GM18499 (cell line): ENCODE measurements at regions not wholly inside any gene's neighbourhood (a gene's known extent, or its start where the extent isn't known, plus 50 kb on each side); places are given as distances from the start of the nearest gene placed in this dataset.
"Not testable (repeated sequence)": the region's sequence is repeated elsewhere in the genome, so short reads cannot be mapped to it uniquely, and the experiment has no call there.

ENCODE experiments used
- ATAC-seq: cut with Tn5 transposase; IDR thresholded peaks from one replicate; pipeline ENCODE4 v1.9.1; 2021; ENCODE audit warnings: moderate number of reproducible peaks; ENCODE audit not compliant: insufficient read depth, unreplicated experiment

DNA sequence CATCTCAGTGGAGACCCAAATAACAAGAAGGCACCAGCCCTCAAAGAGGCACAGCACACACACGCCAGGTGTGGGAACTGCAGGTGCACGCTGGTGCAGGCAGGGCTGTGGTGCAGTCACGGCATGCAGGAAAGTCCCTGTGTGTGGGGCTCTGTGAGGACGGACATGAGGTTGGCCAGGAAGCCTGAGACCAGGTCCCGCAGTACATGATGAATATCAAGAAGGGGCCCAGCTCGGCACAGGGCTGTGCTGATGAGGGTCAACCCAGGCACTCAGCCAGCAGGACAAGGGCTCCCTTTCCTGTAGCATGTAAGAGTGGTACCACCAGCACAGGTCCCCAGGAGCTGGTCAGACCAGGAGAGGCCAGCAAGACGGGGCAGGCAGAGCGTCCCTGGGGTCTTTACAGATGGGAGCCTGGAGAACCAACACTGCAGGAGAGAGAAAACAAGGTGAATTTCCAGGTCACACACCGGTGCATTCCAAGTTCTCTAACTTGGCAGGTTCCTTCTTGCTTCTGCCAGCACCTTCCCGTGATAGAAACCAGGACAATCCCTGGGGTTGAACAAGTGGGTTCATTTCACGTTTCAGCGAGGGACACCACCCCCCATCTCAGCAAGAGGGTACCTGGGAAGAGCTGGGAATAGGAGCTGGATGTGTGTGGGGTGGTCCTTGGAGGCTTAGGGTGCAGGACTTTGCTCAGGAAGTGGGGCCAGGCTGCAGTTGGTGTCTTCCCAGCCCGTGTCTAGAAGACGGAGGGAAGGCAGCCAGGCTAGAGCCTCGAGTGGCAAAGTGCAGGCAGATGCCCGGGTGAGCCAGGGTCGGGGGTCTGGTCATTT lies 244.8 kb upstream of the TCERG1L start:
- ATAC-seq = no peak

DNA sequence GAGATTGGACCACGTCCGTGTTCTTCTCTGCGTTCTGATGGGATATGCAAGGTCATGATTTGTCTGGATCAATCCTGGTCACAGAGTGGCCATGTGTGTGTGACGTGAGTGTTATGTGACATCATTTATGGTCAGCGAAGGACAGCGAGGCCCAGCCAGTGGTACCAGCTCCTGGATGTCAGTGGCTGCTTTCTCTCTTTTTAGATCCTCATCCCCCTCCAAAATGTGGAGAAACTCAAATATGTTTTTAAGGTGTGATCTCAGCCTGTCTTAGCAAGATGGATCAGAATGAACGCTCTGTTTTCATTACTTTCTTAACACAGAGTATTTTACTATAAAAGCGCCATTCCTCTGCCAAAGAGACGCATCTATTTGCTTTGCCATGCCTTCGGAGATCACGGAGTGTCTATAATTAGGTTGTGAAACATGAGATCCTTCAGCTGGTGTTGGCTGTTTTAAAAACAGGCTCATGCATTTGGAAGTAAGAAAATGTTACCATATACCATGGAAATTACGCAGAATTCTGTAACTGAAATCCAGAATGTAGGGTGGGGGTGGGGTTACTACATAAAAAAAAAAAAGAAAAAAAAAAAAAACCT lies 245.5 kb upstream of the TCERG1L start:
- no peak for ATAC-seq

DNA sequence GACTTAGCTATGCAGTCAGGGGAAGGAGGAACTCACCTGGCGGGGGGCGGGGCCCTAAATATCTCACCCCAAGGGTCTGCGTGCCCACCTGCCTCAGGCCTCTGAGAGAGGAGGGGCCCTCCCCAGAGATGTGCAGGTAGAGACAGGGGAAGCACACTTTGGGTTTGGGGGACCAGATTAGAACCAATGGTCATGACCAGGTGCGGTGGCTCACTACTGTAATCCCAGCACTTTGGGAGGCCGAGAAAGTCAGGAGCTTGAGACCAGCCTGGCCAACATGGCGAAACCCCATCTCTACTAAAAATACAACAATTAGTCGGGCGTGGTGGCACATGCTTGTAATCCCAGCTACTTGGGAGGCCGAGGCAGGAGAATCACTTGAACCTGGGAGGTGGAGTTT lies 246.4 kb upstream of the TCERG1L start:
- not testable (repeated sequence) for ATAC-seq

DNA sequence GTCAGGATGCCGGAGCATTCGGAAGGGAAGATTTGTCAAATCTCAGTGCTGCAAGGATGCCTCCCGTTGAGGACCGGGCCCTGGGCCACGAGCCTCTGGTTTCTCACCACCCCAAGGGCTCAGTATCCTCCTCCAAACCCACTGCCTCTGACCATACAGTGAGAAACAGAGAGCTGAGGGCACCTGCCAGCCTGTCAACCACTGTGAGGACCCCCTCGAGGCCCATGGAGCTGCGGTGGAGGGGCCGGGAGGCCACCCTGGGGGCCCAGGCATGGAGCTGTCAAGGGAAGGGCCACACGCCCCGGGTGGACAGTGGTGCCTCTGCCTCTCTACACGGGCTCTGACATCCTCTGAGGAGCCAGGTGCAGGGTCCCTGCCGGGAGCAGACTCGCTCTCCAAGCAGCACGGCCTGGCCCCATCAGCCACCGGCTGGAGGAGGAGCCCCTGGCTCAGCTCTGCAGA lies 248.0 kb upstream of the TCERG1L start:
- no peak for ATAC-seq

DNA sequence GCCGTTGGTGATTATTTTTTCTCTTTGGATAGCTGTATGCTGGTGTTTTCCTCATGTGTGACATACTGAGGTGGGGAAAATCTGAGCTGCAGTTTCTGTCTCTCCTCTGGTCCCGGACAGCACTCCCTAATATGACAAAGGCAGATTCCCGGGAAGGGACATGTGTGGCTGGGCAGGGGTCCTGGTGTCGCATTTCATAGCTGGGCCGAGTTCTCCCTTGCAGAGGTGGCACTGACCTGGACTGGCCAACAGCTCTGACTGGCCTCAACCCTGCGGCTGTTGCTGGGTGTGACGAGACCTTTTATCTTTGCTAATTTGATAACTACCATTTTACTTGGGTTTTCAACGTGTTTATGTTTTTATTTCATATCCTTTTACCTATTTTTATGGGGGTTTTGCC lies 248.6 kb upstream of the TCERG1L start:
- no peak for ATAC-seq

DNA sequence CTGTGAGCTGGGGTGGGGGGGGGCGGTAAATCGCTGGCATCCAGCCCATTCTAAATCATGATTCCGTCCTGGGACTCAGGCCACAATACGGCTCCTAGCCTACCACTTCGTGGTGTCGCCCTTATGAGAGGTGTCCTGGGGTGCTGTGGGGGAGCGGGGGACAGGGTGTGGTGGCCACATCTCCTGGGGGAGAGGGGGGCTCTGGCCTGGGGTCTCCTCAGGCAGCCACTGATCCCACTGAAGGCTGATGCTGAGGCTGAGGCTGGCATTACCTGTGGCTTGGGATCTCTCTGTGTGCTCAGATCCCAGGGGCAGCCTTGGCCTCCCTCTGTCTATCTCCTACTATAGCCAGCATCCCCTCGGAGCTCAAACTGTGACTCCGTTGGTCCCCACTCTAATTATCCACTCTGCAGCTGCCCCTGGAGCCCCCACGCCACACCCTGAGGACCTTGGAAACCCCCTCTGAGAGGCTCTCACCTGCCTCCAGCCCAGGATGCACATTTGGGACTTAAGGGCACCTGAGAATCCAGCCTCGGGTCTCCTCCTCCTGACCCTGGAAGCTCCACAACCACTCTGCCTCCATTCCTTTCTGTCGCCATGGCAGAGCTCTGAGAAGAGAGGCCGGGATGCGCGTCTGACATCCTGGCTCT lies 249.3 kb upstream of the TCERG1L start:
- ATAC-seq = no peak

DNA sequence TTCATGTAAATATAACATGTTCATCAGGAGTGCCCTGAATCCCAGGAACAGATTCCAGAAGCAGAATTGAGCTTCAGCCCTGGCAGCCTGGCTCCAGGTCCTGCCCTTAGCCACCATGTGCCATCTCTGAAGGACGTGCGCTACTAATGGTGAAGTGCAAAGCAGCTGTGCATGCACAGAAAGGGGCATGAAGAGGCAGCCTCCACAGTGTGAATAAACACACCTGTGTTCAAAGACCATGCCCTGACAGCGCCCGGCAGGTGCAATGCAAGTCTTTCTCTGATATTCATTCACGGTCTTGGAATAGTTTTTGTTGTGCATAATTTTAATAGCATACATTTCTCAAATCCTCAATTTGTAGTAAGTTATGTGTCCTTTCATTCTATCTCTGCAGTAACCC lies 250.4 kb upstream of the TCERG1L start:
- no peak for ATAC-seq

DNA sequence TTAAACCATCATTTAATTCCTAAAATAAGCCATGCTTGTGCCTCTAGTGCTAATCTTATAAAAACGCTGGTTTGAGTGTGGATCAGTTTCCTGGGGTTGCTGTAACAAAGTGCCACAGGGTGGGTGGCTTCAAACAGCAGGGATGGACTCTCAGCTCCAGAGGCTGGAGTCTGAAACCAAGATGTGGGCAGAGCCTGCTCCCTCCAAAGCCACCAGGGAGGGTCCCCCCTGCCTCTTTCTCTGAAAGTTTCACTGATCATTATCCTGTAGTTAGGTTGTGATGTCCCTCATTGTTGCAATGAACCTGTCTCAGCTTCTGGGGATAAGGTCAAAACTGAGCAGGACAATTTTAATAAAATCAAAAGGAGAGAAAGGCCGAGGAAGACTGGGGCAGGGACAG lies 251.9 kb upstream of the TCERG1L start:
- ATAC-seq = no peak

DNA sequence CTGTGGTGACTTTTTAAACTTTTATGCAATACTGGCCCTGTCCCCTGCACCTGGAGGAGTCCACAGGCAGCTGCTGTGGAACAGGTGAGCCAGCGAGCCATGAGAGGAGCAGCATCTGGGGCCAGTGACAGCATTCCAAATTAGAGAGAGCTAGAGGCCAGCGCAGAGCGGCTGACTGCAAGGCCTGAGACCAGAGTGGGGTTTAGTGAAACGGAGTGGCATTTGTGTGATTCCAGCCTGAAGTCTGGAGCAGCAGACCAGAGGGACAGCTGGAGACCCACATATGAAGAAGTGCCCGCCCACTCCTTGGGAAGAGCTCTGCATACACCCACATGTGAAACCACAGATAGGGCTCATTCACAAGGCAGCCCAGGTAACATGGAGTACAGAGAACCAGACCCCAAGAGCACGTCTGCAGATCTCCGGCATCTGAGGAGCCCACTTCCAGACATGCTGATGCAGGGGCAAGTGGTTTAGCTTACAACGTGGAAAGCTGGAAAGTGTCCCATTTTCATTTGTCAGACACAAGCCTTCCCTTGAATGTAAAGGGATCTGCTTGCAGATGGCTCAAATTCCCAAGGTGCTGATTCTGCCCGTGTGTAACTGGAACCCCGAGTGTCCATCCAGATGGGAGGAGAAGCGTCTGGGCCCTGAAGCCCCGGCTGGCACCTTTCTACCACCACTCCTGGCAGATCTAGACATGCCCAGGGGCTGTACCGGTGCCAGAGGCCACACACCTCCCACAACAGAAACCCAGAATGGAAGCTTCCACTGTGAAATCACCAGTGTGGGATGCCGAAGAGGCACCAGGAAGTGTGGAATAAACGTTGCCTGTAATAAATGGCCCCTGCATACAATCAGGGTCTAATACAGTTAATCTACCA lies 256.0 kb upstream of the TCERG1L start:
- ATAC-seq = no peak

DNA sequence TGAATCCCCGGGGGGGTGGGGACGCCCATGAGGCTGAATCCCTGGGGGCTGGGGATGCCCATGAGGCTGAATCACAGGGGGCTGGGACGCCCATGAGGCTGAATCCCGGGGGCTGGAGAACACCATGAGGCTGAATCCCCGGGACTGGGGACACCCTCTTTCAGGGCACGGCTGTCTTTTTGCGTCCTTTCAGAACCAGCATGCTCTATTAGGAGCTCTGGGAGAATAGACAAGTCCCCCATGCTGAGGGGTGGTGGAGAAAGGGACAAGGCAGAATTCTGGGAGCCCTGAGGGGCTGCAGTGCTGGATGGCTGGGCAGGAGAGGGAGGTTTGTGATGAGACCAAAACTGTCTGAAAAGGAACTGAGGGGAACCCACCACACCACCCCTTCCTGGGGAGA lies 257.3 kb upstream of the TCERG1L start:
- ATAC-seq = no peak

DNA sequence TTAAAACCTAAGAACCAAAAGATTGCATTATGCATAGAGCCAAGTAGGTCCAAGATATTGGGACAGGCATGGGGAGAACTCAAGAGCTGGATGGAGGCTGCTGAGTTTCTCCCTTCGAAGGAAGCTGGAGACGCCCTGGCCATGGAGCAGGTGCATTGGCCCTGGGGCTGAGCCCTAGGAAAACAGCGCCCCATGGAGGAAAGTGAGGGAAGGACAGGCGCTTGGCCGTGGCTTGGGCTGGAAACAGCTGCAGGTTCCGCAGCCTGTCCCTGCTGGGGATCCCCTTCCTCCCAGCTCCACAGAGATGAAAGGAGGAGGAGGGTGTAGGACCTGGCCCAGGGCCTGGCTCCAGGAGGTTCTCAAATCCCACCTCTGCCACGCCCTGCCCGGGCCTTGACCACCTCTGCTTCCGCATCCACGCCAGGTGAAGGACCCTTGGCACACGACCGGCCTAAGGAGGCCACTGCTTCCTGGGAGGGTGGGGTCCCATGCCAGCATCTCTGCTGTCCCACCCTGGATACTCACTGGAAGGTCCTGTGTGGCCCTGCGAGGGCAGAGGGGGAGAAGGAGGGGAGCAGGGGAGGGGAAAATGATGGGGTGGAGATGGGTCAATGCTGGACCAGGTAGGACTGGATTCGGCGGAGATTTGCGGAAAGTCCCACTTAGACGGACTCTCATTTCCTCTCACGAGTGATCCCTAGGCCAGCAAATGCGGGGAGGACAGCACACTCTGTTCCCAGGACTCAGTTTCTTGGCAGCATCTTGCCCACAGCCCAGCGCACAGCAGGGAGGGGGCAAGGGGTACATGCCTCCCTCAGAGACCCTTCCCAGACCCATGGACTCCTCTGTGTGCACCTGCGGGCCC lies 258.6 kb upstream of the TCERG1L start:
- ATAC-seq = no peak

DNA sequence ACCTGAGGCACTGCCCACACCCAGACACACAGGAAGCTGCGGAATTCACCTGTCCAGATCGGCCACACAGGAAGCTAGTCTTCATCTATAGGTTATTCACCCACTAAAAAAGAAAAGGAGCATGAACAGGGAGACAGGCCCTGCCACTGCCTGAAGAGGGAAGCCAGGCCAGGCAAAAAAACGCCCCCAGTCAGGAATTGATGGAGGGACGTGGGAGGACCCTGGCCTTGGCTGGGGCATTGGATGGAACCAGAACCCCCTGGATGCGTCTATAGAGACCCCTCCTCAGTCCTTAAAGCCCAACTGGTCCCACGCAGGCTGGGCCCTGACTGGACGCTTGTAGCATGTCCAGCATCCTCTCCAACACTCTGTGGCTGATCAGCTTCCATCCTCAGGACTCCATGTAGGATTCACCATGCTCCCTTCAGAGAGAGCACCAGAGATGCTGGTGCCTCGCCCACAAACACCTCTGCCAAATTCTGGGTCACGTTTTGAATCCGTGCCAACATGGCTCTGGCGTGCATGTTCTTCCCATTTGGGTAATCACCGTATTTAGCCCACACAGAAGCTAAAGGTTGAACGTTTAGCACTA lies 259.3 kb upstream of the TCERG1L start:
- ATAC-seq = no peak

DNA sequence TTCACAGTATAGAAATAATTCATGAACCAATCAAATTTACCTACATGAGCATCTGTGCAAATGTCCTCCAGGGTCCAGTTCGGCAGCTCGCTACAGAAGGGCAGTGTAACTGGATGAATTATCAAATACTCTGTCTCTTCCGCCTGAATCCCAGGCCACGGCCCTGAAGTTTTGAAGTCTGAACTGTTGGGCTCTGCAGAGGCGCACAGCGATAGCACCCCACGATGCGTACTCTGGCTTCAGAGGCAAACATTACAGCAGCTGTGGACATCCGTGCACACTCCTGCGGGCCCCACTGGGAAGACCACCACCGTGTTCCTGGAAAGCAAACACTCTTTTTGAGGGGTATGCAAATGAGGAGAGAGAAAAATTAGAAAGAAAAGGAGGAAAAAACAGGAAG lies 259.8 kb upstream of the TCERG1L start:
- ATAC-seq = no peak

DNA sequence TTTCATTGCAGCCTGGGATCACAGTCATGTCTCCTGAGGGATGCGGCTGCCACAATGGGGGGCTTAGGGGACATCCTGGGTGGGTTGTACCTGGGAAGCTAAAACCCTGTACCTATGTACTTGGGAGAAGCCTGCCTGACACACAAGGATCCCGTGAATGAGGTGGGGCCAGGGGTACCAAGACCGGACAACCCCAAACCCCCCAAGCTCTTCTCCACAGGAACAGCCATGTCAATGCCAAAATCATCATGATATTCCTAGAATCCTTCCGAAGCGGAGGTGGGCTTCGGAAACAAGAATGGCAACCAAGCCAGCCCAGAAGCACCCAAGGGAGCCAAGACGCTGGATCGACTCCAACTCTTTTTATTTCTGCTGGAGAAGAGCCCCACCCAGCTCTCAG lies 260.3 kb upstream of the TCERG1L start:
- no peak for ATAC-seq

DNA sequence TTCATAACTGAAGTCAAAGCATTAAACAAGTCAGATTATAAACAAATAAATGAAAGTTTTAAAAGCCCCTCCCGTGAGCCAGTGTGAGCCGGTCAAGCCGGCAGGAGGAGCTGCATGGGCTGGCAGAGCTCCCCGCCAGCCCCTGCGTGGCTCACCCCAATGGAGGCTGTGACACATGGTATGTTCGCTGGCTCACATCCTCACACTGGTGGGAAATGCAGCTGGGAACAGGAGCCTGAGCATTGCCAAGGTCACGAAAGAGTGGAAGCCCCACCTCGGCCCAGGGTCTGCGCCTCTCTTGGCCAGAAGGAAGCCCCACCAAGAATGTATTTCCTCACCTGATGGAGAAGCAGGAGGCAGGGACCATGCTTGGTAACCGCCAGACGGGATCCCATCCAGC lies 261.7 kb upstream of the TCERG1L start:
- ATAC-seq = no peak

DNA sequence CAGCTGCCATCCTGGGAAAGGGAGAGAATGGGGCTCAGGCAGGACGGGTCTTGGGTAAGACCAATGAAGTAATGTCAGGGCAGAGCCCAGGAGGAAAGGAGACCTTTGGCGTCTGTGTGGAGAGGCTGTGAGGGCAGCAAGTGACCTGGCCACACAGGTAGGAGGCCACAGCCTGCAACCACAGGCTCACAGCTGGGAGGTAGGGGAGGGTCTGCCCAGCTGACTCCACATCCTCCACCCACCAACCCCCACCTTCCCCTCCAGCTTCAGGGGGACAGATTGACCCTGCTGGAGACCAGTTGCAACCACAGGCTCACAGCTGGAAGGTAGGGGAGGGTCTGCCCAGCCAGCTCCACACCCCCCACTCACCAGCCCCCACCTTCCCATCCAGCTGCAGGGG lies 262.2 kb upstream of the TCERG1L start:
- no peak for ATAC-seq

DNA sequence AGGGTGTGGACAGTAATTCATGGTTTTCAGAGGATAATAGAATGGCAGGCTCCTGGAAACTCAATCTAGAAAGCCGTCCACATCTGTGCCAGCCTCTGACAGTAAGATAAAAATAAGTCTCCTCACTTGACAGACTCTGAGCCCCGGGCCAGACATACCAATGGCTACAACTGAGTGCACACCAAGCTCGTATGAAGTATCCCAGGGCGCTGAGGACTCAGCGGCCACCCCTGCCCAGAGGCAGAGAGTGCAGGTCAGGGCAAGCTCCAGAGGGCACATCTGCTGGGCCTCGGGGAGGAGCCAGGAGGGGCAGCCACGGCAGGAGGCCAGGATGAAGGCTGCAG lies 262.8 kb upstream of the TCERG1L start:
- ATAC-seq = no peak

DNA sequence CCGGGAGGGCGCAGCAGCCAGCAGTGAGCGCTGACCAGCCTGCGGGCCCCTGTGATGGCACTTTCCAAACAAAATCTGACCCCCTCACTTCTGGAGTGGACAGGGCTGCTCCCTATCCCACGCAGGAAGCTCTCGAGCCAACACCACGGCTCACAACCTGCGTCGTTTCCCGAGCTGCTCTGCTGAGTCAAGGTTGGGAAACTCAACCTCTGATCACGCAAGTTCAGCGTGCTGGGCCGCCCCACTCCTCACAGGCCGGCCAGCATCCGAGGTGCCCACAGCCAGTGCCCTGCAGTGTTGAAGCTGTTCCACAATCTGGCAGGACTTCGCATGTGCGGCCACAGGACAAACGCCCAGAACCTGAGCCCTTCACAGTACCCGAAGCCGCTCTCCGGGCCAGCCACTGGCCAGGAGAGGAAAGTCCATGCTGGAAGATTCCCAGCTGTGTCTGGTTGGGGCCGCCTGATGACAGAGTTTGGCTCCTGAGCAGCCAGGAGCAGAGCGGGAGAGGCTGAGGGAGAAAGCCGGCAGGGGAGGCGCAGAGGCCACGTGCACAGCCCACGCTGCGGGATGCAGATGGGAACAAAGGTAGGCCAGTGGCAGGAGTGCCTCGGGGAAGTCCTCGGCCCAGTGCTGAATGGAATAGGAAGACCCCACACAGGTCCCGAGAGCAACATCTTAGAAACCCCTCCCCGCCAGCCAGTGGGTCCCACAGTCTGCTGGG lies 263.3 kb upstream of the TCERG1L start:
- no peak for ATAC-seq

DNA sequence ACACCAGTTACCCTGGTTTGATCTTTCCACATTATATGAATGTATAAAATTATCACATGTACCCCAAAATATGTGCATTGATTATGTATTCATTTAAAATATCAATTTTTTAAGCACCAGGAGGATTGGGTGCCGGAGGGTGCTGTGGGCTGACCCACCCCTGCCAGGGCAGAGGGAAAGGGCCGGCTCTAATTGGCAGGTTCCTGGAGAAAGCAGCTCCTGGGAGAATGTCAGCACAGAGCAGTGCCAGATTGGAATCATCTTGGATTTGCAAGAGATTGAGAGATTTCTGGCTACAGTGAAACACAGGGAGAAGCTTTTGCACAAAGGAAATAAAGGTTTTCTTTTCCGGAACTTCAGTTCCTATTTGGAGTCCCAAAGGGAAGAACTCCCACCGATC lies 264.4 kb upstream of the TCERG1L start:
- no peak for ATAC-seq
